B cell (primary cell): ENCODE measurements at regions not wholly inside any gene's neighbourhood (a gene's known extent, or its start where the extent isn't known, plus 50 kb on each side); places are given as distances from the start of the nearest gene placed in this dataset.

Experiments used
- EZH2 ChIP-seq: IDR thresholded peaks from 2 replicates; pipeline ENCODE4 v1.6.1; 2012; ENCODE audit warnings: borderline replicate concordance, low read depth, mild to moderate bottlenecking, moderate library complexity, low read length; ENCODE audit not compliant: insufficient read depth, poor library complexity, severe bottlenecking
- TF ChIP-seq, protein P1 (sequence below): fragments of 200-600 bp; IDR thresholded peaks from one replicate; pipeline ENCODE4 v1.8.0; 2022; ENCODE audit warnings: antibody characterized with exemption, mild to moderate bottlenecking

DNA sequence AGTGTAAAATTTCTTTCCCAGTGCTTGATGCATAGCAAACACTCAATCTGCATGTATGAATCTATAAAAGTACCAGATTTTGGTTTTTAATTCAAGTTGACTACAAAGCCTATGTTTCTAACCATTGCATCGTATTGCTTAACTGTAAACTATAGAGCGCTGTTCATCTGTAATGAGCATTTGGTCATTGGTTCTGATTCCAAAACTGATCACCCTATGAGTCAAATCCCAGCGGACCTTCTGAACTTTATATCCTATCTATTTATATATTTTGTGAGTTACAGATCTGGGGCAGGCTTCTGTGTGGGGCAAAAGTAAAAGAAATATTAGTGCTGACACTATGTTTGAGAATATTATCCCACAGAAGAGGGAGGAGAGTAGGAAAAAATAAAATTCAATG lies 305.7 kb upstream of the TNC start:
- TF ChIP-seq, protein P1, sequence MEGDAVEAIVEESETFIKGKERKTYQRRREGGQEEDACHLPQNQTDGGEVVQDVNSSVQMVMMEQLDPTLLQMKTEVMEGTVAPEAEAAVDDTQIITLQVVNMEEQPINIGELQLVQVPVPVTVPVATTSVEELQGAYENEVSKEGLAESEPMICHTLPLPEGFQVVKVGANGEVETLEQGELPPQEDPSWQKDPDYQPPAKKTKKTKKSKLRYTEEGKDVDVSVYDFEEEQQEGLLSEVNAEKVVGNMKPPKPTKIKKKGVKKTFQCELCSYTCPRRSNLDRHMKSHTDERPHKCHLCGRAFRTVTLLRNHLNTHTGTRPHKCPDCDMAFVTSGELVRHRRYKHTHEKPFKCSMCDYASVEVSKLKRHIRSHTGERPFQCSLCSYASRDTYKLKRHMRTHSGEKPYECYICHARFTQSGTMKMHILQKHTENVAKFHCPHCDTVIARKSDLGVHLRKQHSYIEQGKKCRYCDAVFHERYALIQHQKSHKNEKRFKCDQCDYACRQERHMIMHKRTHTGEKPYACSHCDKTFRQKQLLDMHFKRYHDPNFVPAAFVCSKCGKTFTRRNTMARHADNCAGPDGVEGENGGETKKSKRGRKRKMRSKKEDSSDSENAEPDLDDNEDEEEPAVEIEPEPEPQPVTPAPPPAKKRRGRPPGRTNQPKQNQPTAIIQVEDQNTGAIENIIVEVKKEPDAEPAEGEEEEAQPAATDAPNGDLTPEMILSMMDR = no peak
- no peak for TF ChIP-seq EZH2
